ENCODE measurements at regions not wholly inside any gene's neighbourhood (a gene's known extent, or its start where the extent isn't known, plus 50 kb on each side); places are given as distances from the start of the nearest gene placed in this dataset.

DNA sequence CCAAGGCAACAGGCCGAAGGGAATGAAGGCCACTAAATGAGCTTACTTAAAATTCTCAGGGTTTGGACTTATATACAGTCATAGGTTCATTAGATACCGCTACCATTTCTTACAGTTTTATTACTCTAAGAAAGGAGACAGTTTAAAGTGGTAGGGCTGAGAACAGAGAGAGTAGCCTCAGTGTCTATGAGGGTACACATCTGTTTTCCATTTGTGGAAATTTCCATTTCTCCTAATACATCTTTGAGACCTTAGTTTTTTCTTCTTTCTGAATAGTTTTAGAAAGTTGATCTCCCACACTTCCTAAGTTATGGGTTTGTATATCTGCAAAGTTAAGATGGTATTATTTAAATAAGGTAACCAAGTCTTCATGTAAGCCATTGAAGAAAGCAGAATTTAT lies 1279.1 kb downstream of the NCAM2 start:
- H3K27ac Mint-ChIP-seq (ENCODE audit: low read depth, unreplicated experiment), result no peak overlapping the region
- no TSS peak for BruUV-seq (replicated peaks)
- no peaks in the 10 kb centered on the region for H3K36me3 Mint-ChIP-seq (ENCODE audit: insufficient read depth, unreplicated experiment)
- DNase-seq (ENCODE audit: unreplicated experiment), result no peak
- H3K4me3 Mint-ChIP-seq (ENCODE audit: unreplicated experiment), result no peak overlapping the region
- H3K4me1 Mint-ChIP-seq (ENCODE audit: insufficient read depth, unreplicated experiment), result no peaks in the 10 kb centered on the region
- H3K9me3 Mint-ChIP-seq (ENCODE audit: unreplicated experiment), result no peaks in the 10 kb centered on the region
- CTCF ChIA-PET, result no interaction called here
- POLR2A ChIA-PET, result interaction anchor here (0.6 kb wide), 2 partner anchors 72 to 1030 kb away, joined by 3 to 7 read pairs; no protein-coding TSS in a partner anchor
- intact Hi-C loops (cut with micrococcal nuclease), result no loop called here
- H3K27me3 Mint-ChIP-seq (ENCODE audit: insufficient read depth, unreplicated experiment), result no peaks in the 10 kb centered on the region
- no peak for TF ChIP-seq CTCF (IDR thresholded peaks at IDR 0.05; ENCODE audit: unreplicated experiment)

DNA sequence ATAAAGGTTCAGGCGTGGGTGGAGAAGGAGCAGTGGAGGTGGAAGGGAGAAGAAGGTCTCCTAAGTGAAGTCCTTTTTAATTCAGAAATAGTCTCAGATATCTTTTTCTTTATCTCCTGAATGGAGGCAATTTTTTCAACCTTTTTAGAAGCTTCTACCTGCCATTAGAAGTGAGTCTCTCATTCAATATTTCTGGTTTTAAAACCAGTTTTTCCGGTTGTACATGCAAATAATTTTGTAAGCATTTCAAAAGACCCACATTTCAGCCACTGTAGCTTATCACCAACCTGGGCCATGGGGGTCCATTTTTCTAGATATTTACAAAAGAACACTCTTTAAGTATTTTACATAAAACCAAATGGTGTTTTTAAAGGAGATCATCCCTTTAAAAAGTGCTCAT lies 1280.2 kb downstream of the NCAM2 start:
- Mint-ChIP-seq H3K4me1 (ENCODE audit: insufficient read depth, unreplicated experiment) (no peaks in the 10 kb centered on the region), H3K9me3 (ENCODE audit: unreplicated experiment) (no peaks in the 10 kb centered on the region), H3K36me3 (ENCODE audit: insufficient read depth, unreplicated experiment) (no peaks in the 10 kb centered on the region), H3K27me3 (ENCODE audit: insufficient read depth, unreplicated experiment) (no peaks in the 10 kb centered on the region), H3K27ac (ENCODE audit: low read depth, unreplicated experiment) (no peak overlapping the region), H3K4me3 (ENCODE audit: unreplicated experiment) (no peak overlapping the region)
- ChIA-PET CTCF (no interaction called here), POLR2A (no interaction called here)
- no peak for TF ChIP-seq CTCF (IDR thresholded peaks at IDR 0.05; ENCODE audit: unreplicated experiment)
- no peak for DNase-seq (ENCODE audit: unreplicated experiment)
- no TSS peak for BruUV-seq (replicated peaks)
- intact Hi-C loops (cut with micrococcal nuclease), result no loop called here

GRCh38 chr21:22280851-22281250 lies 1282.6 kb downstream of the NCAM2 start:
- POLR2A ChIA-PET, result no interaction called here

GRCh38 chr21:22288885-22289499 lies 1290.8 kb downstream of the NCAM2 start:
- H3K36me3 Mint-ChIP-seq (ENCODE audit: insufficient read depth, unreplicated experiment), result no peaks in the 10 kb centered on the region
- H3K9me3 Mint-ChIP-seq (ENCODE audit: unreplicated experiment), result peaks cover 8% of the 10 kb centered on the region
- no peak overlapping the region for H3K27ac Mint-ChIP-seq (ENCODE audit: low read depth, unreplicated experiment)
- no peak for DNase-seq (ENCODE audit: unreplicated experiment)
- no peaks in the 10 kb centered on the region for H3K4me1 Mint-ChIP-seq (ENCODE audit: insufficient read depth, unreplicated experiment)
- no peak for TF ChIP-seq CTCF (IDR thresholded peaks at IDR 0.05; ENCODE audit: unreplicated experiment)
- CTCF ChIA-PET, result interaction anchor here (0.8 kb wide), 1 partner anchor 503 kb away, joined by 3 read pairs; no protein-coding TSS in a partner anchor
- intact Hi-C loops (cut with micrococcal nuclease), result no loop called here
- no peak overlapping the region for H3K4me3 Mint-ChIP-seq (ENCODE audit: unreplicated experiment)
- POLR2A ChIA-PET, result no interaction called here
- H3K27me3 Mint-ChIP-seq (ENCODE audit: insufficient read depth, unreplicated experiment), result no peaks in the 10 kb centered on the region
- BruUV-seq (replicated peaks), result no TSS peak

More at GRCh38 chr21:22280851-22281250, 1282.6 kb downstream of the NCAM2 start:
- H3K4me3 Mint-ChIP-seq (ENCODE audit: unreplicated experiment), result no peak overlapping the region
- no peak for TF ChIP-seq CTCF (IDR thresholded peaks at IDR 0.05; ENCODE audit: unreplicated experiment)
- BruUV-seq (replicated peaks), result no TSS peak
- DNase-seq (ENCODE audit: unreplicated experiment), result no peak
- H3K36me3 Mint-ChIP-seq (ENCODE audit: insufficient read depth, unreplicated experiment), result no peaks in the 10 kb centered on the region
- H3K9me3 Mint-ChIP-seq (ENCODE audit: unreplicated experiment), result no peaks in the 10 kb centered on the region
- H3K27me3 Mint-ChIP-seq (ENCODE audit: insufficient read depth, unreplicated experiment), result no peaks in the 10 kb centered on the region
- H3K27ac Mint-ChIP-seq (ENCODE audit: low read depth, unreplicated experiment), result no peak overlapping the region
- intact Hi-C loops (cut with micrococcal nuclease), result no loop called here
- no peaks in the 10 kb centered on the region for H3K4me1 Mint-ChIP-seq (ENCODE audit: insufficient read depth, unreplicated experiment)
- CTCF ChIA-PET, result no interaction called here
